Tibial nerve (tissue), 3 donors: ENCODE measurements at regions not wholly inside any gene's neighbourhood (a gene's known extent, or its start where the extent isn't known, plus 50 kb on each side); places are given as distances from the start of the nearest gene placed in this dataset.

Experiments used
- CTCF ChIP-seq, 5 experiments: fragments of 200-600 bp in 3 of 5; fragments of 450-650 bp in 2 of 5; sonication (generic) in 3 of 5; IDR thresholded peaks; one replicate each; pipeline ENCODE4 v1.5.1; 2016 to 2019; ENCODE audit warnings: antibody characterized with exemption in 5 of 5, mild to moderate bottlenecking in 3 of 5, moderate library complexity in 2 of 5
- POLR2A ChIP-seq, 2 donors: fragments of 450-650 bp; IDR thresholded peaks; one replicate each; pipeline ENCODE4 v1.6.1; 2017; ENCODE audit warnings: antibody characterized with exemption in 2 of 2, mild to moderate bottlenecking in 2 of 2, moderate library complexity in 2 of 2

- TF ChIP-seq CTCF (IDR thresholded peaks at IDR 0.05) (no peak), POLR2A (IDR thresholded peaks at IDR 0.05) (no peak)
These were observed 289.6 kb downstream of the SDHAF3 start for GRCh38 chr7:97407106-97407505.
